GM23338 (cell line): ENCODE measurements at regions not wholly inside any gene's neighbourhood (a gene's known extent, or its start where the extent isn't known, plus 50 kb on each side); places are given as distances from the start of the nearest gene placed in this dataset.

ENCODE experiments used
- ATAC-seq: fragments of 200-7000 bp; cut with Tn5 transposase; 3 replicates; pipeline ENCODE4 v1.9.1; 2020
- DNase-seq: peaks from one replicate; pipeline ENCODE4 v3.0.0-alpha.2; 2015; ENCODE audit warnings: low spot score
- H2AFZ ChIP-seq: fragments of 200-600 bp; sonication (generic); 2 replicates; pipeline ENCODE4 v1.8.0; 2016; ENCODE audit warnings: antibody characterized with exemption, mild to moderate bottlenecking, moderate library complexity
- H3F3A ChIP-seq: fragments of 200-600 bp; sonication (generic); replicated peaks from 2 replicates; pipeline ENCODE4 v1.8.0; 2017; ENCODE audit warnings: antibody characterized with exemption, mixed run types, low read depth
- H3K27ac ChIP-seq: fragments of 200-600 bp; sonication (generic); 2 replicates; pipeline ENCODE4 v1.6.1; 2016; ENCODE audit warnings: low read depth
- H3K27me3 ChIP-seq: fragments of 200-600 bp; sonication (generic); 2 replicates; pipeline ENCODE4 v1.8.0; 2016; ENCODE audit warnings: mild to moderate bottlenecking, mixed run types, moderate library complexity; ENCODE audit not compliant: insufficient read depth
- H3K36me3 ChIP-seq: fragments of 200-600 bp; sonication (generic); 2 replicates; pipeline ENCODE4 v1.8.0; 2016; ENCODE audit warnings: mild to moderate bottlenecking; ENCODE audit not compliant: insufficient read depth
- H3K4me1 ChIP-seq: fragments of 200-600 bp; sonication (generic); 2 replicates; pipeline ENCODE4 v1.8.0; 2016; ENCODE audit warnings: mild to moderate bottlenecking, moderate library complexity; ENCODE audit not compliant: insufficient read depth
- H3K4me2 ChIP-seq: fragments of 200-600 bp; sonication (generic); 2 replicates; pipeline ENCODE4 v1.7.1; 2017; ENCODE audit warnings: mixed run types
- H3K4me3 ChIP-seq: fragments of 200-600 bp; sonication (generic); 2 replicates; pipeline ENCODE4 v1.6.1; 2016; ENCODE audit warnings: mixed run types
- H3K79me2 ChIP-seq: fragments of 200-600 bp; sonication (generic); replicated peaks from 2 replicates; pipeline ENCODE4 v1.8.0; 2017; ENCODE audit warnings: mild to moderate bottlenecking; ENCODE audit not compliant: insufficient read depth
- H3K9me2 ChIP-seq: fragments of 200-600 bp; sonication (generic); 2 replicates; pipeline ENCODE4 v1.8.0; 2017; ENCODE audit not compliant: insufficient read depth
- H4K20me1 ChIP-seq: fragments of 200-600 bp; sonication (generic); replicated peaks from 2 replicates; pipeline ENCODE4 v1.8.0; 2017; ENCODE audit warnings: mild to moderate bottlenecking; ENCODE audit not compliant: insufficient read depth
- H3K27ac Mint-ChIP-seq: 2 replicates; pipeline ENCODE4 v1.8.0; 2020; ENCODE audit warnings: inconsistent platforms, mild to moderate bottlenecking, moderate library complexity, mixed read lengths
- H3K27me3 Mint-ChIP-seq: 3 replicates; pipeline ENCODE4 v1.8.0; 2022; ENCODE audit warnings: low read depth, mild to moderate bottlenecking, moderate library complexity, mixed read lengths, inconsistent platforms; ENCODE audit not compliant: insufficient read depth, poor library complexity
- H3K36me3 Mint-ChIP-seq: 3 replicates; pipeline ENCODE4 v1.8.0; 2021; ENCODE audit warnings: low read depth, mild to moderate bottlenecking, inconsistent platforms, moderate library complexity, mixed read lengths
- H3K4me1 Mint-ChIP-seq: 3 replicates; pipeline ENCODE4 v1.8.0; 2020; ENCODE audit warnings: mild to moderate bottlenecking, inconsistent platforms, mixed read lengths
- H3K4me3 Mint-ChIP-seq: 3 replicates; pipeline ENCODE4 v1.8.0; 2021; ENCODE audit warnings: moderate library complexity, mild to moderate bottlenecking, inconsistent platforms, mixed read lengths
- H3K9me3 Mint-ChIP-seq: 3 replicates; pipeline ENCODE4 v1.8.0; 2020; ENCODE audit warnings: moderate library complexity, mild to moderate bottlenecking, inconsistent platforms, mixed read lengths
- CREB1 ChIP-seq: fragments of 250-450 bp; sonication (Bioruptor Pico); IDR thresholded peaks from 2 replicates; pipeline ENCODE4 v1.5.0; 2020; ENCODE audit warnings: low read depth, mild to moderate bottlenecking, moderate library complexity
- EZH2 ChIP-seq: fragments of 200-600 bp; sonication (generic); IDR thresholded peaks from one replicate; pipeline ENCODE4 v1.8.0; 2017; ENCODE audit warnings: antibody characterized with exemption, mild to moderate bottlenecking, low read depth; ENCODE audit not compliant: unreplicated experiment
- EZH2phosphoT487 ChIP-seq: fragments of 200-600 bp; sonication (generic); IDR thresholded peaks from one replicate; pipeline ENCODE4 v1.8.1; 2018; ENCODE audit warnings: antibody characterized with exemption; ENCODE audit not compliant: unreplicated experiment
- JUNB ChIP-seq: IDR thresholded peaks from one replicate; pipeline ENCODE4 v1.6.1; 2016; ENCODE audit warnings: antibody characterized with exemption; ENCODE audit not compliant: unreplicated experiment
- NANOG ChIP-seq: IDR thresholded peaks from 2 replicates; pipeline ENCODE4 v1.6.1; 2016; ENCODE audit warnings: antibody characterized with exemption, borderline replicate concordance
- POLR2AphosphoS5 ChIP-seq: IDR thresholded peaks from 2 replicates; pipeline ENCODE4 v1.6.1; 2016; ENCODE audit warnings: antibody characterized with exemption, low read depth
- STAT1 ChIP-seq: IDR thresholded peaks from one replicate; pipeline ENCODE4 v1.6.1; 2016; ENCODE audit warnings: antibody characterized with exemption; ENCODE audit not compliant: unreplicated experiment
- ZNF114 ChIP-seq: fragments of 250-450 bp; sonication (Bioruptor Pico); IDR thresholded peaks from 2 replicates; pipeline ENCODE4 v1.5.0; 2020; ENCODE audit warnings: mild to moderate bottlenecking, moderate library complexity
- ZNF331 ChIP-seq: fragments of 250-450 bp; sonication (Bioruptor Pico); IDR thresholded peaks from 2 replicates; pipeline ENCODE4 v1.5.0; 2020; ENCODE audit warnings: low read depth, mild to moderate bottlenecking, moderate library complexity
- TF ChIP-seq, protein P1 (sequence below): IDR thresholded peaks from one replicate; pipeline ENCODE4 v1.6.1; 2018; ENCODE audit warnings: antibody characterized with exemption; ENCODE audit not compliant: unreplicated experiment
- TF ChIP-seq, protein P2 (sequence below): fragments of 250-450 bp; sonication (Bioruptor Pico); IDR thresholded peaks from 2 replicates; pipeline ENCODE4 v1.5.0; 2020; ENCODE audit warnings: mild to moderate bottlenecking, moderate library complexity
- TF ChIP-seq, protein P3 (sequence below): IDR thresholded peaks from 2 replicates; pipeline ENCODE4 v1.6.1; 2016; ENCODE audit warnings: antibody characterized with exemption
- TF ChIP-seq, protein P4 (sequence below), 2 experiments: fragments of 200-600 bp in 1 of 2; sonication (generic) in 1 of 2; conservative IDR thresholded peaks; 2 replicates each; pipeline versions ENCODE4 v1.5.1 to v1.6.1; 2016 to 2017; ENCODE audit warnings: antibody characterized with exemption in 2 of 2, low read depth in 2 of 2, mild to moderate bottlenecking in 2 of 2, moderate library complexity in 1 of 2

DNA sequence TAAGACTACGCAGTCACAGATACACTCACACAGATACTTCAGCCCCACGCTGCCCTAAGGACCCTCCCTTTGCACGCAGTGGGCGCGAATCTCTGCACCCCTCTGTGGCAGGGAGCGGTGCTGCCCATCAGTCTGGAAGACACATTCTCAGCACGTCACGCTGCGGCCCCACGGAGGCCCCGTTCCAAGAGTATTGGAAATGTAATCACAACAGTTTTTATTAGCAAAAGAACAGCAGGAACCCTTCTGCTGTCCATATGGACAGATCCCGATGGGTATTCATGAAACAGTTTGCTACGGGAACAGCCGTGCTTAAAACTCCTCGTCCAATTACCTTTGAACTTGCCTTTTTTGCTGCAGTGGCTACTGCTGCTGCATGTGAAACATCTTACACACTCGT, 131.0 kb downstream of the RPS24 start:
- Histone ChIP-seq H2AFZ (peak overlapping the region; percentile 47; the same call in 1 of the 2 replicates), H3K27ac (no peak overlapping the region), H3K4me1 (no peaks in the 10 kb centered on the region), H4K20me1 (no peaks in the 10 kb centered on the region), H3K27me3 (no peaks in the 10 kb centered on the region), H3K4me2 (no peak overlapping the region), H3K36me3 (no peaks in the 10 kb centered on the region), H3F3A (no peaks in the 10 kb centered on the region), H3K79me2 (no peaks in the 10 kb centered on the region), H3K9me2 (peaks cover 14% of the 10 kb centered on the region; the same call in 1 of the 2 replicates), H3K4me3 (no peak overlapping the region)
- Mint-ChIP-seq H3K4me3 (no peak overlapping the region), H3K9me3 (no peaks in the 10 kb centered on the region; the same call in 1 of the 3 replicates), H3K27ac (no peak overlapping the region), H3K36me3 (peaks cover 1% of the 10 kb centered on the region; the same call in 1 of the 3 replicates), H3K4me1 (no peaks in the 10 kb centered on the region), H3K27me3 (peaks cover 6% of the 10 kb centered on the region)
- no peak for DNase-seq
- TF ChIP-seq JUNB (no peak), NANOG (no peak), CREB1 (CRISPR knock-in tag) (no peak), POLR2AphosphoS5 (no peak), EZH2phosphoT487 (no peak), ZNF114 (CRISPR knock-in tag) (no peak), ZNF331 (CRISPR knock-in tag) (no peak), EZH2 (no peak), STAT1 (no peak)
- TF ChIP-seq, protein P1, sequence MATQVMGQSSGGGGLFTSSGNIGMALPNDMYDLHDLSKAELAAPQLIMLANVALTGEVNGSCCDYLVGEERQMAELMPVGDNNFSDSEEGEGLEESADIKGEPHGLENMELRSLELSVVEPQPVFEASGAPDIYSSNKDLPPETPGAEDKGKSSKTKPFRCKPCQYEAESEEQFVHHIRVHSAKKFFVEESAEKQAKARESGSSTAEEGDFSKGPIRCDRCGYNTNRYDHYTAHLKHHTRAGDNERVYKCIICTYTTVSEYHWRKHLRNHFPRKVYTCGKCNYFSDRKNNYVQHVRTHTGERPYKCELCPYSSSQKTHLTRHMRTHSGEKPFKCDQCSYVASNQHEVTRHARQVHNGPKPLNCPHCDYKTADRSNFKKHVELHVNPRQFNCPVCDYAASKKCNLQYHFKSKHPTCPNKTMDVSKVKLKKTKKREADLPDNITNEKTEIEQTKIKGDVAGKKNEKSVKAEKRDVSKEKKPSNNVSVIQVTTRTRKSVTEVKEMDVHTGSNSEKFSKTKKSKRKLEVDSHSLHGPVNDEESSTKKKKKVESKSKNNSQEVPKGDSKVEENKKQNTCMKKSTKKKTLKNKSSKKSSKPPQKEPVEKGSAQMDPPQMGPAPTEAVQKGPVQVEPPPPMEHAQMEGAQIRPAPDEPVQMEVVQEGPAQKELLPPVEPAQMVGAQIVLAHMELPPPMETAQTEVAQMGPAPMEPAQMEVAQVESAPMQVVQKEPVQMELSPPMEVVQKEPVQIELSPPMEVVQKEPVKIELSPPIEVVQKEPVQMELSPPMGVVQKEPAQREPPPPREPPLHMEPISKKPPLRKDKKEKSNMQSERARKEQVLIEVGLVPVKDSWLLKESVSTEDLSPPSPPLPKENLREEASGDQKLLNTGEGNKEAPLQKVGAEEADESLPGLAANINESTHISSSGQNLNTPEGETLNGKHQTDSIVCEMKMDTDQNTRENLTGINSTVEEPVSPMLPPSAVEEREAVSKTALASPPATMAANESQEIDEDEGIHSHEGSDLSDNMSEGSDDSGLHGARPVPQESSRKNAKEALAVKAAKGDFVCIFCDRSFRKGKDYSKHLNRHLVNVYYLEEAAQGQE = no peak
- TF ChIP-seq, protein P2, sequence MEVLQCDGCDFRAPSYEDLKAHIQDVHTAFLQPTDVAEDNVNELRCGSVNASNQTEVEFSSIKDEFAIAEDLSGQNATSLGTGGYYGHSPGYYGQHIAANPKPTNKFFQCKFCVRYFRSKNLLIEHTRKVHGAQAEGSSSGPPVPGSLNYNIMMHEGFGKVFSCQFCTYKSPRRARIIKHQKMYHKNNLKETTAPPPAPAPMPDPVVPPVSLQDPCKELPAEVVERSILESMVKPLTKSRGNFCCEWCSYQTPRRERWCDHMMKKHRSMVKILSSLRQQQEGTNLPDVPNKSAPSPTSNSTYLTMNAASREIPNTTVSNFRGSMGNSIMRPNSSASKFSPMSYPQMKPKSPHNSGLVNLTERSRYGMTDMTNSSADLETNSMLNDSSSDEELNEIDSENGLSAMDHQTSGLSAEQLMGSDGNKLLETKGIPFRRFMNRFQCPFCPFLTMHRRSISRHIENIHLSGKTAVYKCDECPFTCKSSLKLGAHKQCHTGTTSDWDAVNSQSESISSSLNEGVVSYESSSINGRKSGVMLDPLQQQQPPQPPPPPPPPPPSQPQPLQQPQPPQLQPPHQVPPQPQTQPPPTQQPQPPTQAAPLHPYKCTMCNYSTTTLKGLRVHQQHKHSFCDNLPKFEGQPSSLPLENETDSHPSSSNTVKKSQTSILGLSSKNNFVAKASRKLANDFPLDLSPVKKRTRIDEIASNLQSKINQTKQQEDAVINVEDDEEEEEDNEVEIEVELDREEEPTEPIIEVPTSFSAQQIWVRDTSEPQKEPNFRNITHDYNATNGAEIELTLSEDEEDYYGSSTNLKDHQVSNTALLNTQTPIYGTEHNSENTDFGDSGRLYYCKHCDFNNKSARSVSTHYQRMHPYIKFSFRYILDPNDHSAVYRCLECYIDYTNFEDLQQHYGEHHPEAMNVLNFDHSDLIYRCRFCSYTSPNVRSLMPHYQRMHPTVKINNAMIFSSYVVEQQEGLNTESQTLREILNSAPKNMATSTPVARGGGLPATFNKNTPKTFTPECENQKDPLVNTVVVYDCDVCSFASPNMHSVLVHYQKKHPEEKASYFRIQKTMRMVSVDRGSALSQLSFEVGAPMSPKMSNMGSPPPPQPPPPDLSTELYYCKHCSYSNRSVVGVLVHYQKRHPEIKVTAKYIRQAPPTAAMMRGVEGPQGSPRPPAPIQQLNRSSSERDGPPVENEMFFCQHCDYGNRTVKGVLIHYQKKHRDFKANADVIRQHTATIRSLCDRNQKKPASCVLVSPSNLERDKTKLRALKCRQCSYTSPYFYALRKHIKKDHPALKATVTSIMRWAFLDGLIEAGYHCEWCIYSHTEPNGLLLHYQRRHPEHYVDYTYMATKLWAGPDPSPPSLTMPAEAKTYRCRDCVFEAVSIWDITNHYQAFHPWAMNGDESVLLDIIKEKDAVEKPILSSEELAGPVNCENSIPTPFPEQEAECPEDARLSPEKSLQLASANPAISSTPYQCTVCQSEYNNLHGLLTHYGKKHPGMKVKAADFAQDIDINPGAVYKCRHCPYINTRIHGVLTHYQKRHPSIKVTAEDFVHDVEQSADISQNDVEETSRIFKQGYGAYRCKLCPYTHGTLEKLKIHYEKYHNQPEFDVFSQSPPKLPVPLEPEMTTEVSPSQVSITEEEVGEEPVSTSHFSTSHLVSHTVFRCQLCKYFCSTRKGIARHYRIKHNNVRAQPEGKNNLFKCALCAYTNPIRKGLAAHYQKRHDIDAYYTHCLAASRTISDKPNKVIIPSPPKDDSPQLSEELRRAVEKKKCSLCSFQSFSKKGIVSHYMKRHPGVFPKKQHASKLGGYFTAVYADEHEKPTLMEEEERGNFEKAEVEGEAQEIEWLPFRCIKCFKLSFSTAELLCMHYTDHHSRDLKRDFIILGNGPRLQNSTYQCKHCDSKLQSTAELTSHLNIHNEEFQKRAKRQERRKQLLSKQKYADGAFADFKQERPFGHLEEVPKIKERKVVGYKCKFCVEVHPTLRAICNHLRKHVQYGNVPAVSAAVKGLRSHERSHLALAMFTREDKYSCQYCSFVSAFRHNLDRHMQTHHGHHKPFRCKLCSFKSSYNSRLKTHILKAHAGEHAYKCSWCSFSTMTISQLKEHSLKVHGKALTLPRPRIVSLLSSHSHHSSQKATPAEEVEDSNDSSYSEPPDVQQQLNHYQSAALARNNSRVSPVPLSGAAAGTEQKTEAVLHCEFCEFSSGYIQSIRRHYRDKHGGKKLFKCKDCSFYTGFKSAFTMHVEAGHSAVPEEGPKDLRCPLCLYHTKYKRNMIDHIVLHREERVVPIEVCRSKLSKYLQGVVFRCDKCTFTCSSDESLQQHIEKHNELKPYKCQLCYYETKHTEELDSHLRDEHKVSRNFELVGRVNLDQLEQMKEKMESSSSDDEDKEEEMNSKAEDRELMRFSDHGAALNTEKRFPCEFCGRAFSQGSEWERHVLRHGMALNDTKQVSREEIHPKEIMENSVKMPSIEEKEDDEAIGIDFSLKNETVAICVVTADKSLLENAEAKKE = no peak
- TF ChIP-seq, protein P3, sequence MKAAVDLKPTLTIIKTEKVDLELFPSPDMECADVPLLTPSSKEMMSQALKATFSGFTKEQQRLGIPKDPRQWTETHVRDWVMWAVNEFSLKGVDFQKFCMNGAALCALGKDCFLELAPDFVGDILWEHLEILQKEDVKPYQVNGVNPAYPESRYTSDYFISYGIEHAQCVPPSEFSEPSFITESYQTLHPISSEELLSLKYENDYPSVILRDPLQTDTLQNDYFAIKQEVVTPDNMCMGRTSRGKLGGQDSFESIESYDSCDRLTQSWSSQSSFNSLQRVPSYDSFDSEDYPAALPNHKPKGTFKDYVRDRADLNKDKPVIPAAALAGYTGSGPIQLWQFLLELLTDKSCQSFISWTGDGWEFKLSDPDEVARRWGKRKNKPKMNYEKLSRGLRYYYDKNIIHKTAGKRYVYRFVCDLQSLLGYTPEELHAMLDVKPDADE = no peak
- TF ChIP-seq, protein P4, sequence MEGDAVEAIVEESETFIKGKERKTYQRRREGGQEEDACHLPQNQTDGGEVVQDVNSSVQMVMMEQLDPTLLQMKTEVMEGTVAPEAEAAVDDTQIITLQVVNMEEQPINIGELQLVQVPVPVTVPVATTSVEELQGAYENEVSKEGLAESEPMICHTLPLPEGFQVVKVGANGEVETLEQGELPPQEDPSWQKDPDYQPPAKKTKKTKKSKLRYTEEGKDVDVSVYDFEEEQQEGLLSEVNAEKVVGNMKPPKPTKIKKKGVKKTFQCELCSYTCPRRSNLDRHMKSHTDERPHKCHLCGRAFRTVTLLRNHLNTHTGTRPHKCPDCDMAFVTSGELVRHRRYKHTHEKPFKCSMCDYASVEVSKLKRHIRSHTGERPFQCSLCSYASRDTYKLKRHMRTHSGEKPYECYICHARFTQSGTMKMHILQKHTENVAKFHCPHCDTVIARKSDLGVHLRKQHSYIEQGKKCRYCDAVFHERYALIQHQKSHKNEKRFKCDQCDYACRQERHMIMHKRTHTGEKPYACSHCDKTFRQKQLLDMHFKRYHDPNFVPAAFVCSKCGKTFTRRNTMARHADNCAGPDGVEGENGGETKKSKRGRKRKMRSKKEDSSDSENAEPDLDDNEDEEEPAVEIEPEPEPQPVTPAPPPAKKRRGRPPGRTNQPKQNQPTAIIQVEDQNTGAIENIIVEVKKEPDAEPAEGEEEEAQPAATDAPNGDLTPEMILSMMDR (conservative IDR thresholded peaks at IDR 0.05; ENCODE audit: low read depth in 2 of 2) = no peak
- ATAC-seq = no peak; the same call in 2 of the 3 replicates
